Activated CD4-positive, alpha-beta T cell treated with anti-CD3 and anti-CD28 coated beads, Interleukin-10, Interleukin-2, amounts not matched to agents 100 ng/mL and 50 ng/mL, durations not matched to agents 16 hours and 8 hours (primary cell): ENCODE measurements at regions not wholly inside any gene's neighbourhood (a gene's known extent, or its start where the extent isn't known, plus 50 kb on each side); places are given as distances from the start of the nearest gene placed in this dataset.
"Not testable (repeated sequence)": the region's sequence is repeated elsewhere in the genome, so short reads cannot be mapped to it uniquely, and the experiment has no call there.

Experiments used
- DNase-seq: peaks from one replicate; pipeline ENCODE4 v3.0.0-alpha.2; 2020

- DNase-seq: no peak
These were observed 181.8 kb upstream of the RAB6C start for GRCh38 chr2:129797489-129798300.

GRCh38 chr2:129798301-129798581, 181.2 kb upstream of the RAB6C start:
- DNase-seq: no peak

- DNase-seq: no peak
These were observed 180.8 kb upstream of the RAB6C start for GRCh38 chr2:129798626-129799025.

GRCh38 chr2:129799036-129799958, 180.2 kb upstream of the RAB6C start:
- DNase-seq: no peak

- no peak for DNase-seq
These were observed 179.2 kb upstream of the RAB6C start for GRCh38 chr2:129800285-129800684.

- DNase-seq: no peak
These were observed 178.8 kb upstream of the RAB6C start for GRCh38 chr2:129800686-129801085.

- no peak for DNase-seq
These were observed 177.9 kb upstream of the RAB6C start for GRCh38 chr2:129801575-129801974.

GRCh38 chr2:129802290-129802689, 177.2 kb upstream of the RAB6C start:
- no peak for DNase-seq

GRCh38 chr2:129803032-129803431, 176.4 kb upstream of the RAB6C start:
- no peak for DNase-seq

- DNase-seq: no peak
These were observed 175.6 kb upstream of the RAB6C start for GRCh38 chr2:129803871-129804270.

- DNase-seq: no peak
These were observed 173.6 kb upstream of the RAB6C start for GRCh38 chr2:129805899-129806298.

GRCh38 chr2:129806317-129806716, 173.1 kb upstream of the RAB6C start:
- no peak for DNase-seq

GRCh38 chr2:129806990-129807389, 172.5 kb upstream of the RAB6C start:
- no peak for DNase-seq

- DNase-seq: not testable (repeated sequence)
These were observed 171.7 kb upstream of the RAB6C start for GRCh38 chr2:129807642-129808338.

- DNase-seq: no peak
These were observed 168.9 kb upstream of the RAB6C start for GRCh38 chr2:129810521-129810920.

- DNase-seq: no peak
These were observed 167.4 kb upstream of the RAB6C start for GRCh38 chr2:129812071-129812470.

GRCh38 chr2:129812654-129813053, 166.8 kb upstream of the RAB6C start:
- no peak for DNase-seq

GRCh38 chr2:129813404-129813803, 166.1 kb upstream of the RAB6C start:
- DNase-seq: no peak

- no peak for DNase-seq
These were observed 162.5 kb upstream of the RAB6C start for GRCh38 chr2:129816813-129817574.

- no peak for DNase-seq
These were observed 159.6 kb upstream of the RAB6C start for GRCh38 chr2:129819855-129820254.

- DNase-seq: no peak
These were observed 158.6 kb upstream of the RAB6C start for GRCh38 chr2:129820908-129821307.

GRCh38 chr2:129821445-129821844, 158.0 kb upstream of the RAB6C start:
- DNase-seq: no peak

GRCh38 chr2:129823044-129823443, 156.4 kb upstream of the RAB6C start:
- no peak for DNase-seq
